ENCODE measurements at regions not wholly inside any gene's neighbourhood (a gene's known extent, or its start where the extent isn't known, plus 50 kb on each side); places are given as distances from the start of the nearest gene placed in this dataset.

DNA sequence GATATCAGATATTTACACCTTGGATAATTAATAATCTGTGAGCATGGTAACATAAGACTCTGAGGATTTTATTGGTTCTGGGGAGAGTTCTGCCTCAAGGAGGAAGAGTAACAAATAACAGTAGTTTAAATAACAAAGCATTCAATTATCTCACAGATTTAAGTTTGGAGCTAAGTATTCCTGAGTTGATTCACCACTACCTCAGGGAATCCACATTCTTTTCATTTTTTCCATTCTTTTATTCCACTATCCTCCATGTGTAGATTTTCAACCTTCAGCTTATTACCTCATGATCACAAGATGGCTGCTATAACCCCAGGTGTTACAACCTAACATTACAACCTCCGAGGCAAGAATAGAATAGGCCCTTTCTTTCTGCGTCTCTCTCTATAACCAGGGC is 252.2 kb upstream of the TOX3 start:
- TF ChIP-seq, protein P1, sequence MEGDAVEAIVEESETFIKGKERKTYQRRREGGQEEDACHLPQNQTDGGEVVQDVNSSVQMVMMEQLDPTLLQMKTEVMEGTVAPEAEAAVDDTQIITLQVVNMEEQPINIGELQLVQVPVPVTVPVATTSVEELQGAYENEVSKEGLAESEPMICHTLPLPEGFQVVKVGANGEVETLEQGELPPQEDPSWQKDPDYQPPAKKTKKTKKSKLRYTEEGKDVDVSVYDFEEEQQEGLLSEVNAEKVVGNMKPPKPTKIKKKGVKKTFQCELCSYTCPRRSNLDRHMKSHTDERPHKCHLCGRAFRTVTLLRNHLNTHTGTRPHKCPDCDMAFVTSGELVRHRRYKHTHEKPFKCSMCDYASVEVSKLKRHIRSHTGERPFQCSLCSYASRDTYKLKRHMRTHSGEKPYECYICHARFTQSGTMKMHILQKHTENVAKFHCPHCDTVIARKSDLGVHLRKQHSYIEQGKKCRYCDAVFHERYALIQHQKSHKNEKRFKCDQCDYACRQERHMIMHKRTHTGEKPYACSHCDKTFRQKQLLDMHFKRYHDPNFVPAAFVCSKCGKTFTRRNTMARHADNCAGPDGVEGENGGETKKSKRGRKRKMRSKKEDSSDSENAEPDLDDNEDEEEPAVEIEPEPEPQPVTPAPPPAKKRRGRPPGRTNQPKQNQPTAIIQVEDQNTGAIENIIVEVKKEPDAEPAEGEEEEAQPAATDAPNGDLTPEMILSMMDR (IDR thresholded peaks at IDR 0.05), result no peak
- no peak for TF ChIP-seq POLR2AphosphoS5 (IDR thresholded peaks at IDR 0.05)
- no peak for TF ChIP-seq POLR2A (IDR thresholded peaks at IDR 0.05)
- TF ChIP-seq EP300 (IDR thresholded peaks at IDR 0.05), result no peak

Data from stomach (tissue), 4 donors.